ENCODE measurements at regions not wholly inside any gene's neighbourhood (a gene's known extent, or its start where the extent isn't known, plus 50 kb on each side); places are given as distances from the start of the nearest gene placed in this dataset.

DNA sequence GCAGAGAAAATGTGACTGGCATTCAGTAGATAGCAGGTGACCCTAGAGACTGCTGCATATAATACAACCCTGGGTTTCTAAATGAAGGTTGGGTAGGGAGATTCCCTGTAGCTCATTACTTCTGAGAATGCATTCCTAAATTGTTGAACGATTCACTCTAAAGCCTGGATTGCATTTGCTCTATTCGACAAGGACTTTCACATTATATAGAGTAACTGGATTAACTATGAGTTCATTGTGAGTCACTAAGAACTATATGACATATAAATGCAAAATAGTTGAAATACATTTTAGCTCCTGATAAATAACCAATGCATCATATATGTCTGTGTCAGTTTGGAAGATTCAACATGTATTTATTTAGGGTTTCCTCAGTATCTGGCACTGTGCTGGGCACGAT, 294.7 kb upstream of the CCDC54 start:
- no peak for DNase-seq (ENCODE audit: low spot score)

DNA sequence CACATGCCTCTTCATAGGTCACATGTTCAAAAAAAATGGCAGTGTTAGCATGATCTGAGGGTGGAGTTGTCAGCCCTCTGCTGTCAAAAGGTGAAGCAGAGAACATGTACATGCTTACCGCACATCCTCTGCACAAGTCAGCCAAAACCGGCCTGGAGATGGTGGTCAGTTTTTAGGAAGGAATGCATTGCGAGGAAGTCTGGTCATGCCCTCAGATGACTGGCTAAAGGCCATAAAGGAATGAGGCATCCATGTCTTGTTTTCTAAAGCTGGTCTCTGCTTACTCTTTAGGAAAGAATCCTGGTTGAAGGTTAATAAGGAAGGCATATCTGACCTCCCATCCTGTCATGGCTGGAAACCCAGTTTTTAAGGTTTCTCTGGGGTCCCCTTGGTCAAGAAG, 292.0 kb upstream of the CCDC54 start:
- no peak for DNase-seq (ENCODE audit: low spot score)

DNA sequence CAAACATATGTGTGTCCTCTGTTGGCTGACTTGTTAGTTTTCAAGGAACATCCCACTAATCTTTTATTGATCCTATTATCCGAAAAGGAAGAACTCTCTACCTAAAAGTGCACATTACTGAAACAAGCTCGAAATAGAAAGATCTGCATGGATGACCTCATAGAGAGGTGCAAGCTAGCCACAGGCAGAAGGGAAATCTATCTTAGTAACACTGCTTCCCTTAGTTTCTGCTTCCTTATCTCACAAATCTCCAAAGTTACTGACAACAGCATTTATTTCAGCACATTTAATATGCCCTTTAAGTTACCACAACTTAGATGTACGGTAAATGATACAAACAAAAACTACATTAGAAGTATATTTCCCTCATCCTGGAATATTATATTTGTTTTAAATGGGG, 285.1 kb upstream of the CCDC54 start:
- no peak for DNase-seq (ENCODE audit: low spot score)

DNA sequence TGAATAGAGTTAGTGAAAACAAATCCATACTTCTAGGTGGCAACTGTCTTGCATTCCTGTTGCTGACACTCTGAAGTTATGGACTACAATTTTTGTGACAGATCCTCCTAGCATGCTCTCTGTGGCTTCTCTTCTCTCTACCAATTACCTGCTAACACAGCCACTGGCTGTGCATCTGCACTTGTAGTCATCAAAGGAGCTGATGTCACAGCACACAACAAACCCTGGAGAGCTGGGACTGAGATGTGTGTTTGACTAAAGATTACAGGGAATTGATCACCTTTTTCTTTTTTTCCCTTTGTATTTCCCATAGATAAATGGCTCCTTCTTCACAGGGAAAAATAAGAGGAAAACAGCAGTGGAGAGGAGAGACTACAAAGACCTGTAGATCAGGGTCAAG, 278.4 kb upstream of the CCDC54 start:
- DNase-seq (ENCODE audit: low spot score) = no peak

DNA sequence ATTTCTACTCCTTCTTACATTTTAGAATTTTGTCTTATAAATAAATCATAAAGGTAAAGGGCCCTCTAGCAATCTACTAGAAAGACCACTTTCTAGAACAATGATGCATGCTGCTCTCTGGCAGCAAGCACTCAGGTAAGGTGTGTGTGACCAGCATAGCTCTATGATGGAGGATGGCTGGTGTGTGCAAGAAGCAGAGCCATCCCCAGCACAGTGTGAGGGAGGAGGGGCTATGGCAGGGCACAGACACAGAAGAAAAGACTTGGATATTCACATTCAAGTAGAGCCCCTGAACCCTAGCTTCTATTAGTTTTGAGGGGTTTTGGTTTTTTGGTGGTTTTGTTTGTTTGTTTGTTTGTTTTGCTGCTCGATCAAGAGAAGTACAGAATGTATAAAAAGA, 277.1 kb upstream of the CCDC54 start:
- DNase-seq (ENCODE audit: low spot score) = no peak

DNA sequence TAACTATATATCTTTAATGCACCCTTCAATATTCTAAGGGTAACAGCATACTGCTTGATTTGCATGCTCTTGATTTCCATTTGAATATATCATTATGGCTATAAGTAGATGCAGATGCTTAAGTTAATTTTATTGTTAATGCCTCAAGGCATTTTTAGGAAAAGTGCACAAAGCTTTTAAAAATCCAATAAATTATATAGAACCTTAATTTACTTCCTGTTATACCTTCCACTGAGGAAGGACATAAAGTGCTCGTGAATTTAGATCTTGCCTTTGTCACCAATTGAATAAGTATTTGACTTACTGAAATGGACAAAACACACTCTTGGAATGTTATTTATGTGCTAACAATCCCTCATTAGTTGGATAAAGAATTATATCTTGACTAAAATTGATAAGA, 276.7 kb upstream of the CCDC54 start:
- DNase-seq (ENCODE audit: low spot score) = no peak

DNA sequence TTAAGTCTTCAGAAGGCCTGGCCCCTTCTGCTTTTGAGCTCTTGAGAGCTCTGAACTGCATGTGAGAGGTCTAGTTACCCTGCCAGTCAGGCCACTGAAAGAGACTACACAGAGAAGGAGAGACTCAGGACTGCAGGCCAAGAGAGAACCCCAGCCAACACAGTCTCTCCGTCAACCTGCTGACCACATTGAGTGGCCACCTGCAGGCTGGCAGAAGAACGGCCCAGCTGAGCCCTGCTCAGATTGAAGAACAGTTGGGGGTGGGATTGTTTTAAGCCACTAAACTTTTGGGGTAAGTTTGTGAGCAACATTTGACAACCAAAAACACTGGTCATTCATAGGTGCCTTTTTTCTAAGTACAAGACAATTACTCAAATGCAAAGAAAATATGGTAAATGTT, 273.5 kb upstream of the CCDC54 start:
- DNase-seq (ENCODE audit: low spot score) = no peak

DNA sequence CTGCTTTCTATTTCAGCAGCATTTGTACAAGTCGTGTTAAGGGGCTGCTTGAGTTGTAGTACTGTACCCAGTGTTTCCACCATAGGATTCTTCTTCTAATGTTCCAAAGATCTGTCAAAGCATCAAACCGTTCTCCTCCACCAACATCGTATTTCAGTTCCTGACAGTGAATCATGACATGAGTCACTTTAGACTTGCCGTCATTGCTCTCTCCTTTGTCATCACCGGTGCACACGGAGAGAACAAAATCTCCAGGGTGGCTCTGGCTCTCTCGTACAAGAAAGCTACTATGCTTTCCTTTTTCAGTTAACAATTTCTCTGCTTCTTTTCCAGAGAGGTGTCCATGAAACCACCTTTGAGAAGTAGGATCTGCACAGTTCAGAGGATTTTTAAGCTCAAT, 270.9 kb upstream of the CCDC54 start:
- DNase-seq (ENCODE audit: low spot score) = no peak

DNA sequence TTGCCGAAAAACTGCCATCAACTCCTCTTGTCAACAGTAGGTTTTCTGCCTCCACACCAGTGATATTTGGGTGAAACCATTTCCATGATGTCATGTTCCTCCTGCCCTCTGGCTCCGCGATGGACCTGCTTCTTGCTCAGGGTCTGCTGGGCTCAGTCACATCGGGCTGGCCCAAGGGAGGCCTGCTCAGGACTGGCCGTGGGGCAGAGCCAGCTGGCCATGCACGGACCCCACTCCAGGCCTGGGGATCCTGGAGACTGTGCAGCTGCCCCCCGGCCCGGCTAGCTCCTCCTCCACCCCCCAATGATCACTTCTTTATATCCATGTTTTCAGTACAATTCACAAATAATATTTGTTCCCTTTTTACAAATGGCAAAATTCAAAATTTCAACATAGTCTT, 270.3 kb upstream of the CCDC54 start:
- no peak for DNase-seq (ENCODE audit: low spot score)

DNA sequence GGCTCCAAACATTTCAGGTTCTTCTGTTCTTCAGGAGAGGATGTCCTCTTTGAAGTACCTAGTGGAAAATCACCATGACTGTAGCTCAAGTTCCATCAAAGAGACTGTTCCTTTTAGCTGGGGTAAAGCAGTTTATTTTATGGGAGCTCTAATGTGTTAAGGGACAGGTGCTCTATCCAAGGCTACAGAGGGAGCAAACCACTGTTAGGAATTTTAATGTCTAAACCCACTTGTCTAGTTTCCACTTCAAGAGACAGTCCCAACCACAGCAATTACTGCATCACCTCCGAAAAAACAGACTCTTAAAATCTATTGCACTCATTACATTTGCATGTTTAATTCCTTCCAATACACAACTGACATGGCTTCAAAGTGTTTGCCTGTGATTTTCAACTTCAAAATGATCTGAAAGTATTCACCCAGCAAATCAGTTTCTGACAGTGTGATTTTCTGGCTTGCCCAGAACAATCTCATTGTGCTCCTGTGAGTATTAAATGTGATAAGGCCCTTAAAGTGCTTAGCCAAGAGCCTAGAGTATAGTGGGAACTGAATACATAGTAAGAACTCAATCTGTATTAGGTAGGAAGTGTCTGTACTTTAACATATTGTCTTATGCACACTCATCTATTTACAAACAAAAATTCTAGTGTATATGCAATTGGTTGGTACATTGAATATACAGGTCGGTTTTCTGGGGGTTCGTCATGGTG, 266.5 kb upstream of the CCDC54 start:
- no peak for DNase-seq (ENCODE audit: low spot score)

DNA sequence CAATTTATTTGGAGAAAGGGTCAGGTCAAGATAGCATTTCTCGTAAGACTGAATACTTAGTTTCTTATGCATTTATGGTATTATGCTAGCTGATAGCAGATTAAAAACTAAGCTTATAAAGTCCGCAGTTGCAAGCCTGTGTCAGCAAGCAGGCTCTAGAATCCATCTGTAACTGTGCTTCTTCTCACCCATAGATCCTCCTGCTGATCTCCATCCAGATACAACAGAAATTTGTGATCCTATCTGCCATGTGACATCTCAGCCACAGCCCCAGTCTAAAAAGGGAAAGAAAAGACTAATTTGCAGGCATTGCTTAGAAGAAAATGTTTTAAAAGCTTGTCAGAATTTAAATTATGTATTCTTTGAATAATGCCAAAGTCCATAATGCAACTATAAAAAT, 265.4 kb upstream of the CCDC54 start:
- no peak for DNase-seq (ENCODE audit: low spot score)

DNA sequence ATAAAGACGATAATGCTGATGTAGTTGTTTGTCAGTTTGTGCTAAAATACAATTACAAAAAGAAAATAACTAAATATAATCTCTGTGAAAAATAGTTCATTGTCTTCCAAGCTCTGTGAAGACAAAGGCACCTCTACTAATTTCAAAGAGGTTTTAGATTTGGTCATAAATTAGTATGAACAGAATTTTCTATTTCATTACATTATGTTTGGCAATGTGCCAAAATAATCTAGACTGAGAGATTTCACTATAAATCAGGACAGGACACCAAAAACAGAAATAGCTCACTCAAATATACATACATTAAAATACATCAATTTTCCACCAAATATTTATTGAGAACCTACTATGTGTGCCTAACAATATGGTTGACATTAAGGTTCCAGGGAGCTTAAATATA, 264.9 kb upstream of the CCDC54 start:
- DNase-seq (ENCODE audit: low spot score) = no peak

DNA sequence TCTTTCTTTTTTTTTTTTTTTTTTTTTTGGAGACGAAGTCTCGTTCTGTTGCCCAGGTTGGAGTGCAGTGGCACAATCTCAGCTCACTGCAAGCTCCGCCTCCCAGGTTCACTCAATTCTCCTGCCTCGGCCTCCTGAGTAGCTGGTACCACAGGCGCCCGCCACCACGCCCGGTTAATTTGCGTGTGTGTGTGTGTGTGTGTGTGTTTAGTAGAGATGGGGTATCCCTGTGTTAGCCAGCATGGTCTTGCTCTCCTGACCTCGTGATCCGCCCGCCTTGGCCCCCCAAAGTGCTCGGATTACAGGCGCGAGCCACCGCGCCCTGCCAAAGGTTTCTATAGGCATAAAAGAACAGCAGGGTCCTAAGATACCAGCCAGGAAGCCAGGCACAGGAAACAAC, 261.0 kb upstream of the CCDC54 start:
- no peak for DNase-seq (ENCODE audit: low spot score)

DNA sequence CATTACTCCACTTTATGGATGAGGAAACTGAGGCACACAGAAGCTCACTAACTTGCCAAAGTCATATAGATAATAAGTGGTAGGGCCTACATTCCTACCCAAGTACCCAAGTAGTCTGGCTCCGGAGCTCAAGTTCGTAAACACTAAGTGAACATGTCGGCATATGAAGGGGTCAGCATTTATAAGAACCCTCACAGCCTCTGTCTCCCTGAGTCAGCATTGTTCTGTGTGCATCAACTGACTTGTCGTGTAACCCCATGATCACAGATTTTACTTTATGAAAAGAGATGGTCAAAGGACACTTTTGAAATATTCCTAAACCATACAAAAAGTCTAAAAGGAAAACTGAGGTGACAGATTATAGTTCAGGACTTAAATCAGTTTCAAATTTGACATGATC, 260.1 kb upstream of the CCDC54 start:
- no peak for DNase-seq (ENCODE audit: low spot score)

DNA sequence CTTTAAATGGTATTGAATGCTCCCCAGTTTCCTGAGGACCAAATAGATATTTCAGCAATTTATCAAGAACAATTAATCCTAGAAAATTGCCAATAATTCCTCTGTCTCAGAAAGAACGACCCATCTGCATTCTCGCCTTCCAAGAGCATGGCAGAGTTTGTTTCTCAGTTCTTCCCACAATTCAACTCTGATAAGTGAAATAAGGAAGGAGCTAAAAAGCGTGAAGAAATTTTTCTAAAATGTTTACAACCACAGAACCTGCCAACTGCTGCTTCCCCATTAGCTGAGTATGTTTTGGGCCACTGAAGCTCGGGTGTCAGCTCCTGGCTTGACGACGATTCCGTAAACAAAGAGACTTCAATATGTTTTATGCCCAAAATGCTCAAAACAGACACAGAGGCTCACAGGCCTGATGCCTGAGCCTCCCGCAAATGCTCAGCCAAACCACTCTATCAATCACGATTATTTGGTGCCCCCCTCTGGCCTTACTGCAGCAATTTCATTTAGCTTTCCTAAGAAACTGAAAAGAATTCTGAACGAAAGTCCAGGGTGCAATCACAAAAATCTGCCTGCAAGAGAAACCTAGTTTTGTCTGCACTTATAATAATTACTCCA, 259.2 kb upstream of the CCDC54 start:
- DNase-seq (ENCODE audit: low spot score) = peak; percentile 55

DNA sequence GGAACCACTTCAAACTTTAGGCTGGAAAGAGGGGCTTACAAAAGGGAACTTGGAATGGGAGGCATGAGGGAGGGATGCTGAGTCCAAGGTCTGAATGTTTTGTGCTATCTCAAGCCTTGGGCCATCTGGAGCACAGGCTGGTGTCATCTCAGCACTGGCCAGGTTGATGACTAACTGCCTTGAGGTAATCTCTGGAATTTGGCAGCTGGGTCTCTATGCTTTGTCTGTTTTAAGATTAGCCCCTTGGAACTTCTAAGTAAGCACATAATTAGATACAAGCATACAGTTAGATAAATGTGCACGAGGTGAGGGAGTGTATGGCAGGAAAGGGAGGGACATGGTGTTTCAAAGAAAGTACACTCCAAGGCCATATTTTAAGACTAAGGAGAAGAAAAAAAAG, 252.4 kb upstream of the CCDC54 start:
- no peak for DNase-seq (ENCODE audit: low spot score)

DNA sequence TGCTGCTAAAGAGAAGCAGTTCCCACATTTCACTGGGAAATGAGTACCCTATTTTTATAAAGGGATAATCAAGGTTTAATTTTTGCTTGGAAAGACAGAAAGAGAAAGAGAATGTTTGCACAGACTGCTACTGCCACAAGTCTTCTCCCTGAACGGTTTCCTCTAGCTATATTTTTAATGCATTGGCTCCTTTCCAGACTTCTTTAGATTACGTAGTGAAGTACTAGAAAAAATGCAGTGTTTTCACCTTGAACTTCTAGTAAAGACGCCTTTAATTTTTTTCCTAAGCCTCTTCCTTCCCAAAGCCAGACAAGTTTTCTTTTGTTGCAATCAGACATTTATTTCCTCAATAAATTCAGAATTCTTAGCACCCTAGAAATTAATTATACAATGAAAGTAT, 248.3 kb upstream of the CCDC54 start:
- no peak for DNase-seq (ENCODE audit: low spot score)

DNA sequence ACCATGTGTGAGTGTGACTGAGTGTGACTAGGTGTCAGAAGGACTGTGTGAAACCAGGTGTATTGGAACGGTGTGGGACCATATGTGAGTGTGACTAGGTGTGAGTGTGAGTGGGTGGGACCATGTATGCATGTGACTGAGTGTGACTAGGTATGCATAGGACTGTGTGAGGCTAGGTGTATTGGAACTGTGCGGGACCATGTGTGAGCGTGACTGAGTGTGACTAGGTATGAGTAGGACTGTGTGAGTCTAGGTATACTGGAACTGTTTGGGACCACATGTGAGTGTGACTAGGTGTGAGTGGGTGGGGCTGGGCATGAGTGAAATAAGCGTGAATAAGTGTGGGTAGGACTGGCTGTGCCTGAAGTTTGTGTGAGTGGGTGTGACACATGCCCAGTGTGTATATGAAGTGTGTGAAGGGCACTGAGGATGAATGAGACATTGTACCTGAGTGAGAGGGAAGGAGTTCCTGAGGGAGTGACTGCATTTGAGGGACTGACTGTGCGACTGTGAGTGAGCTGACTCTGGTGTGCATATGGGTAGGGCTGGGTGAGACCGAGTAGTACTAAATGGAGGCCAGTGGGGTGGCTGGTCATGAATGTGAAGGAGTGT, 247.0 kb upstream of the CCDC54 start:
- DNase-seq (ENCODE audit: low spot score) = no peak

DNA sequence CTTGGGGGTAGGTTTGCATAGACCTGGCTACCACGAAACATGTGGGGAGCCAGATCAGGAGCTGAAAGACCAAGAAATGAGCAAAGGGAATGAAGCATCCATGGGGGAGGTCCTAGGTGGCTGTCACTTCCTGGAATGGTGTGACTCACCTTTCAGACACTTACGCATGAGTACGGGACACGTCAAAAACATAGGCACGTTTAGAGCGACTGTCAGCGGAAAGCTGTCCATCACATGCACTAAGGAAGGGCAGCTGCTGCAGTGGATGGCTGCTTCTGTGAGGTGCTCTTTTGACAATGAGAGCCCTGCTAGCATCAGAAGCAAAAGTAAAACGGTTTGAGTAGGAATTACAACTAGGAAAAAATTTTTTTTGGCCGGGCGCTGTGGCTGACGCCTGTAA, 244.6 kb upstream of the CCDC54 start:
- no peak for DNase-seq (ENCODE audit: low spot score)

DNA sequence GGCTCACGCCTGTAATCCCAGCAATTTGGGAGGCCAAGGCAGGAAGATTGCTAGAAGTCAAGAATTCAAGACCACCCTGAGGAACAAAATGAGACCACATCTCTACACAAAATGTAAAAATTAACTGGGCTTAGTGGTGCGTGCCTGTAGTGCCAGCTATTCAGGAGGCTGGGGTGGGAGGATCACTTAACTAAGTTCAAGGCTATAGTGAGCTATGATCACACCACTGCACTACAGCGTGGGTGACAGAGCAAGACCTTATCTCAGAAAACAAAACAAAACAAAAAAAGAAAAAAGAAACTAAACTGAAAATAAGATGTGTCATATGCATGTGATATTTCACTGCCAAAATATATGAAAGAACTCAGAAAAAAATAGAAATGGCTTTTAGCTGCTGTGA, 243.3 kb upstream of the CCDC54 start:
- DNase-seq (ENCODE audit: low spot score) = no peak

DNA sequence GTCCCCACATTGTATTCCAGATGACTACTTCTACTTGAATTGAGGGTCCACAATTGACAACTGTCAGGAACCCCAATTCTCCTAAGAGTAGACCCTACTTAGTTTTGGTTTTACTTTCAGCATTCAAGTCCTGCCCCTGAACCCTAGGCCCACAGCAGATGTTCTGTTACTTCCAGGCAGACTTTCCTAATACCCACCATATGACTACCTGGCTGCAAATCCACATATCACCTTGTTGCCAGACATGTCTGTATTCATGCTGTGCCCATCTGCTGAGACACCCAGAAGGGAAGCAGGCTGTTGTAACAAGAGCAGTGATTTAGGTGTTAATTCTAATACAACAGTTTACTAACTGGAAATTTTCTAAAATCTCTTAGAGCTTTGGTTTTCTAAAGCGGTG, 235.1 kb upstream of the CCDC54 start:
- DNase-seq (ENCODE audit: low spot score) = no peak

DNA sequence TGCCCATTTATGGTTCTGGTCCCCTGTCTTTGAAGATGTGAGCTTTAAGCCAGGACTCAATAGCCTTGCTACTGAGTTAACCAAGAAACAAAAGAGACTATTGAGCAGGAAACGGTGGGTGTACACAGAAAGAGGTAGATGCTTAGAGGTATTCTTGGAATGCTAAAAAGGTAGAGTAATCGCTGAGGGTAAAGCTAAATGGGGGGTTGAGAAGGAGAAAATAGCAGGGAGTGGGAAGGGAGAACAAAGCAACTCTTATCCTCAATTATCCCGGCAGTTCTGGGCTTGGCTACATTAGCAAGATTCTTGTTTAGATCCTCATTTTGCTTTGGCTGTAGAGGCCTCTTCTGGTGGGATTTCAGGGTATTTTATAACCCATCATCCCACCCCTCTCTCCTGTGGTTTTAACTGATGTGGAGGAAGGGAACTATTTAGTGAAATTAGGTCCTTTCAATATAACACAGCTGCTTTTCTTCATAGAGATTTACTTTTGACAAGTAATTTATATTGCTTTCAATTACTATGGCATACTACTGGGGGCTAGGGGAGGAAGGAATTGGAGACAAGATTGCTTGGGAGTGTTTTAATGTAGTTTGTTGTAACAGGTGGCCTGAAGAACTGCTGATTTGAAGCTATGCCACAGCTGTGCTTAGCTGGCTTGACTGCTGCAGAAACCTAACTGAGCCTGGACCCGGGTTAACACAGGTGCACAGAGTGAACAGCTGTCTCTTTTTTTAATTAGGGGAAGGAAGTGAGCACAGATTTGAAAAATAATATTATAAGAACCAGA, 234.3 kb upstream of the CCDC54 start:
- DNase-seq (ENCODE audit: low spot score) = no peak

DNA sequence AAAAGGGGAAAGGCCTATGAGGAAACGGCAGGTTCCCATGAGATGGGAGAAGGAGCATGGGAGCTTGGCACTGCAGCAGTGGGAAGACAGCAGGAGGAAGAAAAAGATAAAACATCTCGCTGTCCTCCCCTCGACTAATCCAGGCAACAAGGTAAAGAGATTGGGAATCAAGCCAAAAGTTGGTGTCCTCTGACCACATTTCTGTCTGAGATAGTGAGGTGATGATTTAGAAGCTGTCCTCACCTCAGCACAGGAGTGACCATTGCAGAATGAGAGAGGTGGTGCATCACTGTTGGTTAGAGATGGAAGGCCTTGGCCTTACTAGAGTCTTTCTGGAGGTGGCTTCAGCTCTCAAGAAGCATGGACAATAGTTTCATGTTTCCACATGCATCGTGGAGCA, 226.6 kb upstream of the CCDC54 start:
- DNase-seq (ENCODE audit: low spot score) = no peak

Data from ecto neural progenitor cell (in vitro differentiated cells).